Cardiac fibroblast (primary cell): ENCODE measurements at regions not wholly inside any gene's neighbourhood (a gene's known extent, or its start where the extent isn't known, plus 50 kb on each side); places are given as distances from the start of the nearest gene placed in this dataset.

Experiments used
- DNase-seq, 2 donors: peaks; one replicate each; pipeline versions ENCODE4 v3.0.0 to v3.0.0-alpha.2; 2010; ENCODE audit warnings: low read depth in 2 of 2
- H3K4me3 ChIP-seq, 2 donors: replicated peaks in 1 of 2; 1 replicate in 1 of 2; 2 replicates in 1 of 2; pipeline ENCODE4 v1.5.1; 2011; ENCODE audit warnings: low read depth in 2 of 2, low read length in 2 of 2, mild to moderate bottlenecking in 2 of 2, moderate library complexity in 1 of 2
- CTCF ChIP-seq: IDR thresholded peaks from one replicate; pipeline ENCODE4 v1.5.1; 2011; ENCODE audit warnings: low read depth, mild to moderate bottlenecking, low read length, inconsistent platforms

GRCh38 chr12:93107514-93108312, 178.6 kb upstream of the EEA1 start:
- H3K4me3 ChIP-seq, result no peak overlapping the region
- no peak for TF ChIP-seq CTCF
- no peak for DNase-seq

DNA sequence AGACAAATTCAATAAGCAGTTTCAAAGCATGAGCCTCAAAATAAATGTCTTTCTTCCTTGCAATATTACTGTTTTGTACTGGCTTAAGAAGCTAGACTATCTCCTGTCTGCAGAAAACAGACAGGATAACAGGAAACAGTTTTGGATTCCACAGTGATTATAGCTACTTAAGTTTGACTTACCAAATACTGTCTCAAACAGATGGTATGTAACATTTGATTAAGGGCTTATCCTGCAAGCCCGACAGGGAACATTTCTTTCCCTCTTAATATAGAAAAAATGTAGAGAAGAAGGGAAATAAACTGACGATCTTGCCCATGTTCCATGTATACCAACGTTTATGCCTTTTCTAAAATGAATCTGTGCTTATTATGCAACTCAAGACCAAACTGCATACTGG, 179.9 kb upstream of the EEA1 start:
- no peak overlapping the region for H3K4me3 ChIP-seq
- TF ChIP-seq CTCF, result no peak
- peak; percentile 70 to 73 for DNase-seq

DNA sequence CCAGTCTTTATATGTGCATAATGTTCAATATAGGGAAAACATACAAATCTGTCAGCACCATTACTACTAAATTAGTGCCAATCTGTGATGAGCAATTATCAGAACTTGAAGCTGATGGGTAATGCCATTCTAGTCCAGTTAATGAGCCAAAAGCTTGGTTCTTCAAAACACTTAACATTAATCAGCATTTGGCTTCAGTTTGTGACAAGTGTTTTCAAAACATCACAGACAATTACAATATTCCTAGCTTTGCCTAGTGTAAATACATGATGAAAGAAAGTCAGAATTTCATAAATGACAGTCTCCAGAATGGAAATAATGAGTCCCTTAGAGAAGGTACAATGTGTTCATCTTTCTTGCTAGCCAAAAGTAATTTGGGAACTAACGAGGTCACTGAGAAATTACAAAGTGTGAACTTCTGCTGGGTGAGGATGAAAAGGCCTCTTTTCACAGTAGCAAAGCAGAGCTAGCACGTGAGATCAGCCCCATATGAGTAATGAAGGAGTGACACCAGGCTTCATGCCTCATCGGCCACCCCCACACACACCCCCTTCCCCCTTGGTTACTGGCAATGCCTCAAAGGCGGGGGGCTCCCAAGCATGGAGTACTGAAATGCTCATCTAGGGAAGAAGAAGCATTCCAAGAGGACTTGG, 180.6 kb upstream of the EEA1 start:
- no peak for DNase-seq
- H3K4me3 ChIP-seq, result no peak overlapping the region
- TF ChIP-seq CTCF, result no peak

DNA sequence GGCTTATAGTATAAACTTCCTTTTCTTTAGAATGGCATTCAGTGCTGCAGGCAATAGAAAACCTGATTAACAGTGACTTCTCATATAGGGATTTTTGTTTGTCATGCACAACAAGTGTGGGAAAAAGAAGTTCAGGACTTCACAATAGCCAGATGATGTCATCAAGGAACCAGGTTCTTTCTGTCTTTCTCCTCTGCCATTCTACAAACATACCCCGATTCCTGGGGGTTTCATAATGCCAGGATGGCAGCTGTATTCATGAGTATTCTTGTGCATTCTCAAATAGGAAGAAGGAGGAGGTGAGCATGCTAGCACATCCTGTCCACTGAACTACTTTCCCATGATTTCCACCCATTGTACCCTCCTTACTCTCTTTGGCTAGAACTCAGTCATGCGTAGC, 182.7 kb upstream of the EEA1 start:
- H3K4me3 ChIP-seq, result no peak overlapping the region
- no peak for TF ChIP-seq CTCF
- peak in 1 of 2 donors; percentile 76 for DNase-seq

GRCh38 chr12:93113317-93114006, 184.4 kb upstream of the EEA1 start:
- DNase-seq, result peak in 1 of 2 donors; percentile 71
- TF ChIP-seq CTCF, result no peak
- H3K4me3 ChIP-seq, result no peak overlapping the region

DNA sequence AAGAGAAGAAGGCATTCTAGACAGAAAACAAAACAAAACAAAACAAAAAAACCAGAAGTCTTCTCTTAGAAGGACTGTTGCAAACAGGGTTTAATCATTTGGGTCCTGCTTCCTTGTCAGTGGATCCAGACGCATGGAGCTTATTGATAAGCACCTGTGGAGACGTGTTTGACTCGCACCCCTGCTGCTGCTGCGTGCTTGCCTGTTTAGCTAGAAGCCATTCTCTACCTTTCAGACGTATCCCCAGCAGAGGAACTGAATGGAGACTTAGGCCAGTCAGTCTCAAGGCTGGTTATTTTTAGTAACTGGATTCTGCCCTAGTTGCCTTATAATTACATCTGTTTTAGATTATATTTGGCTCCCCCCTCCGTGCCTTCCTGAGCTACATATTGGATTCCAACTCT, 186.1 kb upstream of the EEA1 start:
- H3K4me3 ChIP-seq, result no peak overlapping the region
- DNase-seq, result peak; percentile 45 to 58
- TF ChIP-seq CTCF, result no peak
